GM18508 (cell line): ENCODE measurements at regions not wholly inside any gene's neighbourhood (a gene's known extent, or its start where the extent isn't known, plus 50 kb on each side); places are given as distances from the start of the nearest gene placed in this dataset.
A peak's percentile ranks its signal among the peaks of the same experiment; 100 is the strongest.
"Not testable (repeated sequence)": the region's sequence is repeated elsewhere in the genome, so short reads cannot be mapped to it uniquely, and the experiment has no call there.

Source experiments
- ATAC-seq: cut with Tn5 transposase; IDR thresholded peaks from one replicate; pipeline ENCODE4 v1.9.1; 2021; ENCODE audit warnings: moderate number of reproducible peaks; ENCODE audit not compliant: insufficient read depth, unreplicated experiment

DNA sequence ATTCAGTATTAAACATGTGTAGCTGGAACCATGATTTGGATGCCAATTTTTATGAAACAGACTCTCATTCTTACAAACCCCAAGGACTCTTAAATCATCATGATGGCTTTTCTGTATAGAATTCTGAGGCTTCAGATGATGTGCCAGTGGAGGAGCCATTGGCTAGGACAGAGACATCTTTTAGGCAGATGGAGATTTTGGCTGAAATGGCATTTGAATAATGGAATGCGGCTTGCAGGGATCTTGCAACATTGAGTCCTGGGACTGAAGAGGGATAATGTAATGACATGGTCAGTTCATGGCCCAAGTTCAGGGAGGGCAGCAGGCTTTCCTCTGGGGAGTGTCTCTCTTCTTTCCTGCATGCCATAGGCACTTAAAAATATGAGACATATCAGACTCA, 172.4 kb downstream of the ABCA8 start:
- ATAC-seq, result no peak

DNA sequence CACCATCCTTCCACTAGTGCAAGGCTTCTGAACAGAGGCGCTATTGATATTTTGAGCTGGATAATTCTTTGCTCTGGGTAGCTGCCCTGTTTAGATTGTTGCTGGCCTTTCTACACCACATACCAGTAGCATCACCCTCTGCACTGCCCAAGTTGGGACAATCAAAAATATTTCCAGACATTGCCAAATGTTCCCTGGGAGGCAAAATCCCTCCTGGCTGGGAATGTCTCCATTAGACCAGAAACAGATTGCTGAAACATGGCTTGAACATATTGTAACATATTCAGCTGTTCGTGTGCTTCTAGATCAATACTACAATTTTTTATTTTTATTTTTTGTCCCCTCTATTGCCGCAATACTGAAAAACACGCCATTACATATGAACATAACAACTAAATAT, 174.6 kb downstream of the ABCA8 start:
- no peak for ATAC-seq

DNA sequence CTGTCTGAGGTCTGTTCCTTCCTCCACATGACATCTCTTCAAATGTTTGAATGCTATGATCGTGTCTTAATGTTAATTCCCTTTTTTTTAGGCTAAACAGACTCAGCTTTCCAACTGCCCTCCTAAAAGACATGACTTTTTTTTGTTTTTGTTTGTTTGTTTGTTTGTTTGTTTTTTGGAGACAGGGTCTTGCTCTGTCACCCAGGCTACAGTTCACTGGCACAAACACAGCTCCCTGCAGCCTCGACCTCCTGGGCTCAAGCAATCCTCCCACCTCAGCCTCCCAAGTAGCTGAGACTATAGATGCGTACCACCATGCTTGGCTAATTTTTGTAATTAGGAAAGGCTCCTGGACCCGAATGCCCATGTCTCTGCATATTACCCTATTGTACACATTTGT, 176.5 kb downstream of the ABCA8 start:
- ATAC-seq, result no peak

- no peak for ATAC-seq
Measured at GRCh38 chr17:68777856-68778694, 176.9 kb upstream of the FAM20A start.

DNA sequence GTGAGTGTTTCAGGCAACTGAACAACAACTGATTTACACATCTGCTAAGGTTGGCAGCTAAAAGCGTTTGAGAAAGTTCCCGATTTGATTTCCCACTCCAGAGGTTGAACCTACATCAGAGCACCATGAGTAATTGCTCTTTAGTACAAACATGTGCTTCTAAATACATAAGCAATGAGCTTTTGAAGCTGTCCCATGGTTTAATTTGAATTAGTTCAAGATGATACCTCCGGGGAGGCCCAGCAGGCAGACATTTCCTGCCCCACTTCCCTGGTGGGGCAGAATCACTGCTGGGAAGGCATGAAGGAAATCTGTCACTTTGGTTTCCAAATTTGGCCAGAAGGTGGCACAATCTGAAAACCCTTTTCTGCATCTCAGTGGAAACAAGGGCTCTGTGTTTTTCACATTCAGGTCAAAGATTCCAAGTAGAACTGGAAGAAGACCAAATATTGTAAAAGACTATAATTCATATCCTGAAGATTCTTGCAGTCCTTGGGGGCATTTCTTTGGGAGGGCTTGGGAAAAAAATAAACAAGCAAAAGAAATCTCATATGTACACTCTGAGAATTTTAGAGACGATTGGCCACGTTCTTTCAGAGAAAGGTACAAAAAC, 176.2 kb upstream of the FAM20A start:
- no peak for ATAC-seq

DNA sequence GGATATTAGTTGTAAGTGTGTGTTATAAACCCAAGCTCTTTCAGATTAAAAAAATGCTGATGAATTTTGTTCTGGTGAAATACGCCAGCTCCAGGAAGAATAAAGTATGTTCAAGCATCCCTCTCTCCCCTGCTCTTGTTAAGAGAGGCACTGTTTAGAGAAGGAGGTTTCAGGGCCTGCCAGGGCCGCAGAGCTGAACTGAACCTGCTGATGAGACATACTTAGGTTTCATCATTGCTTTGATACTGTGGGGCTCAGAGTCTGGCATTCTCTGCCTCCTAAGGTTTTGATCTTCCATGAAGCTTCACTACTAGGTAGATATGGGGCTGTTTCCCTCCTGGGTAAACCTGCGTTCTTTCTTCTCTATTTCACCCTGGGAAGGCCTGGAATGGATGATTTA, 175.3 kb upstream of the FAM20A start:
- no peak for ATAC-seq

GRCh38 chr17:68775969-68776368, 174.8 kb upstream of the FAM20A start:
- no peak for ATAC-seq

DNA sequence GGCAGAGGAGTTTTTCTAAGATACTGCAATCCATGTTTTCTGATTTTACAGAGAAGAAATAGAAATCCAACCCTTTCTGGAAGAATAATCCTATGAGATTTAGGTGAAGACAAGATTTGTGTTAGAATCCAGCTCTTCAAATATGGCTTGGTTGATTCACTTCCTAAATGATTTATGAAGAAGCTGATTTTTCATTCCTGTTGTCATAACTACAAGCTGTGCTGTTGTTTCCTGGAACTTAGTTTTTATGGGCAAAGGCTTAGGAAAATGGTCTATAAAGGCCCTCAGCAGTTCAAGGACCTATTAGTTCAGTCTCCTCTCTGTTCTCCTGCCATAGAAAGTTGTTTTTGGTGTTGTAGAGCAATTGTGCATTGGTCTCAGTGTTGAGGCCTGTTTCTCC, 174.2 kb upstream of the FAM20A start:
- no peak for ATAC-seq

GRCh38 chr17:68771867-68772515, 170.8 kb upstream of the FAM20A start:
- ATAC-seq, result no peak

- no peak for ATAC-seq
Measured at GRCh38 chr17:68768804-68769203, 167.6 kb upstream of the FAM20A start.

DNA sequence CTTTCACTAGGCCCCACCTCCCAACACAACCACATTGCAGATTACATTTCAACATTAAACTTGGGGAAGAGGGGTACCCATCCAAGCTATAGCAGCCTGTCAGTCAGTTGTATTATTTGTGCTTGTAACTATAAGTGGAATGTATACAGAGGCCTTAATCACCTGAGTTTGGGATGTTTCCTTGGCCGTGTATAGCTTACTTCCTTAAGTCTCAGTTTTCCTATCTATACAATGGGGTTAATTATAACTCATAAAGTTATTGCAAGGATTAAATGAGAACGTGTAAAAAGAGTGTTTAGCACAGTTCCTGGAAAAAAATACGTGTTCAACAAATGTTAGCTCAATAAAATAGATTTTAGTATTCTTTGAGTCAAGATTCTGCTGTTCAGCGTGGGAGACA, 165.5 kb upstream of the FAM20A start:
- ATAC-seq, result no peak

- ATAC-seq, result no peak
Measured at GRCh38 chr17:68763562-68763961, 162.4 kb upstream of the FAM20A start.

DNA sequence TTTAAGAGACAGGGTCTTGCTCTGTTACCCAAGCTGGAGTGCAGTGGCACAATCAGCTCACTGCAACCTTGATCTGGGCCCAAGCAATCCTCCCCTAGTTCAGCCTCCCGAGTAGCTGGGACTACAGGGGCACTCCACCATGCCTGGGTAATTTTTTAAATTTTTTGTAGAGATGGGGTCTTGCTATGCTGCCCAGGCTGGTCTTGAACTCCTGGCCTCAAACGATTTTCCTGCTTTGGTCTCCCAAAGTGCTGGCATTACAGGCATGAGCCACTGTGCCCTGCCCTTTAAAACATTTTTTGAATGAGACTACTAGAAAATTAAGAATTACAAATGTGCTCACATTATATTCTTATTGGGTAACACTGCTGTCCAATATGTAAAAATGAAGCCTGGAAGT, 161.7 kb upstream of the FAM20A start:
- no peak for ATAC-seq

- no peak for ATAC-seq
Measured at GRCh38 chr17:68760141-68760475, 158.9 kb upstream of the FAM20A start.

- peak; percentile 65 for ATAC-seq
Measured at GRCh38 chr17:68759343-68760140, 158.4 kb upstream of the FAM20A start.

DNA sequence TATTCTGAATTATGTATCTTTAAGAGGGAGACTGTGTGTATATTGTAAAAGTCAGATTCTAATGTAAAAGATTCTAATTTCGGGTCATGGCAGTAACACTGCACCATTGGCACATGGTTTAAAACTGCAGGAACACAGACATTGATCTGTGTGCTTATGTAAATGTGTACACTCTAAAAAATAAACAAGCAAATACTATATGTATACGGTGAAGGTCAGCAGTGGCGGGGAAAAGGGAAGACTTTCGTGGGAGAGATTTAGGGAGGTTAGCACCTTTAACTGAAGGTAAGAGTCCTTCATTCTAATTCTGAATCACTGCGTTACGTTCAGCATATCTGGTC, 157.8 kb upstream of the FAM20A start:
- ATAC-seq, result no peak

DNA sequence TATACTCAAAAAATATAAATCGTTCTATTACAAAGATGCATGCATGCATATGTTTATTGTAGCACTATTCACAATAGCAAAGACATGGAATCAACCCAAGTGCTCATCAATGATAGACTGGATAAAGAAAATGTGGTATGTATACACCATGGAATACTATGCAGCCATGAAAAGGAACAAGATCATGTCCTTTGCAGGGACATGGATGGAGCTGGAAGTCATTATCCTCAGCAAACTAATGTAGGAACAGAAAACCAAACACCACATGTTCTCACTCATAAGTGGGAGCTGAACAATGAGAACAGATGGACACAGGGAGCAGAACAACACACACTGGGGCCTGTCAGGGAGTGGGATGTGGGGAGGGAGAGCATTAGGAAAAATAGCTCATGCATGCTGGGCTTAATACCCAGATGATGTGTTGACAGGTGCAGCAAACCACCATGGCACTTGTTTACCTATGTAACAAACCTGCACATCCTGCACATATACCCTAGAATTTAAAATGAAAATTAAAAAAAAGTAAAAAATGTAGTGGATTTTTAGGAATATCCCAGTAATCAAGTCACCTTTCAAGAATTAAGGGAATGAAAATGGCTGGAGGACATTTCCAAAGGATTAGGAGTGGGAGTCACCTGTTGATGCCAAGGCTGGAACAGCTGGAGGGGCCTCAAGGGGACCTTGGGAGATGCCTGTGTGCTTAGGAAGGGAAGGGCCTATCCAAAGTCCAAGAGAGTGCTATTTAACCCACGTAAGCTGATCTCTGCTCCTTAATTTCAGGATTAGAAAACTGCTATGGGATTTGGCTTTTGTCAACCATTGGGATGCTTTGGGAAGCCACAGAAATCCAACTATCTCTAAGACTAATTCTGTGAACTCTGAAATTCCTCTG, 156.9 kb upstream of the FAM20A start:
- ATAC-seq, result not testable (repeated sequence)

GRCh38 chr17:68753985-68754769, 153.0 kb upstream of the FAM20A start:
- ATAC-seq, result no peak

- no peak for ATAC-seq
Measured at GRCh38 chr17:68750208-68750562, 149.0 kb upstream of the FAM20A start.
